Astrocyte of the spinal cord (primary cell): ENCODE measurements at regions not wholly inside any gene's neighbourhood (a gene's known extent, or its start where the extent isn't known, plus 50 kb on each side); places are given as distances from the start of the nearest gene placed in this dataset.

Experiments used
- DNase-seq: peaks from one replicate; pipeline ENCODE4 v3.0.0; 2011; ENCODE audit warnings: low read depth, low spot score
- H3K4me3 ChIP-seq: 2 replicates; pipeline ENCODE4 v1.5.1; 2011; ENCODE audit warnings: low read depth, mild to moderate bottlenecking, low read length, moderate library complexity
- CTCF ChIP-seq: IDR thresholded peaks from 2 replicates; pipeline ENCODE4 v1.5.1; 2012; ENCODE audit warnings: low read depth, mild to moderate bottlenecking, low read length, inconsistent platforms
- in situ Hi-C: cut with HindIII; loops from 2 replicates; pipeline ENCODE4 v1.10.0; 2017; ENCODE audit warnings: low sequenced_read_pairs

- TF ChIP-seq CTCF: no peak
- in situ Hi-C loops: no loop called here
- no peak overlapping the region for H3K4me3 ChIP-seq
- DNase-seq: no peak
Measured at GRCh38 chr12:87238466-87238865, 790.7 kb downstream of the C12orf50 start.

- no peak for TF ChIP-seq CTCF
- no peak overlapping the region for H3K4me3 ChIP-seq
- DNase-seq: no peak
- in situ Hi-C loops: no loop called here
Measured at GRCh38 chr12:87234898-87235297, 794.3 kb downstream of the C12orf50 start.

GRCh38 chr12:87233671-87234070 is 795.5 kb downstream of the C12orf50 start:
- no peak overlapping the region for H3K4me3 ChIP-seq
- peak; percentile 11 for DNase-seq
- no peak for TF ChIP-seq CTCF
- in situ Hi-C loops: no loop called here

- H3K4me3 ChIP-seq: no peak overlapping the region
- TF ChIP-seq CTCF: no peak
- in situ Hi-C loops: no loop called here
- DNase-seq: no peak
Measured at GRCh38 chr12:87231818-87232217, 797.4 kb downstream of the C12orf50 start.

GRCh38 chr12:87230441-87230840 is 798.8 kb downstream of the C12orf50 start:
- DNase-seq: no peak
- no peak for TF ChIP-seq CTCF
- in situ Hi-C loops: no loop called here
- H3K4me3 ChIP-seq: no peak overlapping the region

GRCh38 chr12:87227162-87227561 is 802.0 kb downstream of the C12orf50 start:
- in situ Hi-C loops: no loop called here
- no peak overlapping the region for H3K4me3 ChIP-seq
- peak; percentile 17 for DNase-seq
- no peak for TF ChIP-seq CTCF

GRCh38 chr12:87217491-87217890 is 811.7 kb downstream of the C12orf50 start:
- no peak overlapping the region for H3K4me3 ChIP-seq
- TF ChIP-seq CTCF: no peak
- peak; percentile 18 for DNase-seq
- in situ Hi-C loops: no loop called here
